ENCODE measurements at regions not wholly inside any gene's neighbourhood (a gene's known extent, or its start where the extent isn't known, plus 50 kb on each side); places are given as distances from the start of the nearest gene placed in this dataset.

- Histone ChIP-seq H3K4me3 (replicated peaks in 1 of 2; ENCODE audit: low read depth in 1 of 2, low read length in 2 of 2) (no peak overlapping the region), H3K36me3 (ENCODE audit: control insufficient read depth in 1 of 2, insufficient read depth in 2 of 2, low read length in 2 of 2) (no peaks in the 10 kb centered on the region), H3K4me1 (ENCODE audit: control insufficient read depth in 1 of 2, insufficient read depth in 2 of 2, low read length in 2 of 2) (no peaks in the 10 kb centered on the region), H3K27ac (ENCODE audit: low read depth, low read length) (no peak overlapping the region), H3K79me2 (ENCODE audit: insufficient read depth, low read length) (no peaks in the 10 kb centered on the region), H3K9me3 (ENCODE audit: control insufficient read depth in 1 of 2, insufficient read depth in 1 of 2, low read depth in 1 of 2, low read length in 2 of 2) (no peaks in the 10 kb centered on the region), H4K20me1 (ENCODE audit: insufficient read depth) (no peaks in the 10 kb centered on the region), H3K9ac (ENCODE audit: low read length) (no peak overlapping the region), H3K27me3 (ENCODE audit: insufficient read depth, low read length) (no peaks in the 10 kb centered on the region), H2AFZ (ENCODE audit: low read depth, low read length, poor library complexity, severe bottlenecking) (no peak overlapping the region), H3K9me2 (ENCODE audit: insufficient read depth) (no peaks in the 10 kb centered on the region; the same call in 1 of the 2 replicates), H3K4me2 (ENCODE audit: low read length) (no peak overlapping the region)
- BruUV-seq (replicated peaks): no TSS peak
- ATAC-seq (no peak), DNase-seq (ENCODE audit: low read depth, low spot score) (no peak)
- POLR2A ChIA-PET: no interaction called here
- RAD21 ChIA-PET (ENCODE audit: low non-redundant PET in 1 of 2, low total read pairs in 2 of 2, uncharacterized antibody in 2 of 2, unreplicated experiment in 2 of 2): no interaction called here
- intact Hi-C loops (cut with micrococcal nuclease): no loop called here
- TF ChIP-seq CBX3 (IDR thresholded peaks at IDR 0.05; ENCODE audit: low read depth) (no peak), EGR1 (IDR thresholded peaks at IDR 0.05; ENCODE audit: low read depth) (no peak), SRF (IDR thresholded peaks at IDR 0.05; ENCODE audit: low read depth) (no peak), TCF7L2 (IDR thresholded peaks at IDR 0.05; ENCODE audit: borderline replicate concordance, extremely low read depth, insufficient read depth, insufficient read length) (no peak), POLR2AphosphoS5 (IDR thresholded peaks at IDR 0.05; ENCODE audit: low read depth, low read length) (no peak), FOSL1 (IDR thresholded peaks at IDR 0.05; ENCODE audit: low read depth) (no peak), MAX (IDR thresholded peaks at IDR 0.05) (no peak), POLR2A (IDR thresholded peaks at IDR 0.05; ENCODE audit: borderline replicate concordance, extremely low read depth, insufficient read depth, insufficient read length) (no peak), EZH2 (IDR thresholded peaks at IDR 0.05) (no peak), ZFX (IDR thresholded peaks at IDR 0.05) (no peak), RAD21 (IDR thresholded peaks at IDR 0.05; ENCODE audit: low read depth) (no peak), ZBTB33 (IDR thresholded peaks at IDR 0.05; ENCODE audit: extremely low read depth, insufficient replicate concordance, low read length) (no peak), CEBPB (IDR thresholded peaks at IDR 0.05; ENCODE audit: low read depth) (no peak)
- CTCF ChIA-PET: no interaction called here
Observed at GRCh38 chr3:159210336-159210735, 408.5 kb downstream of the MFSD1 start.

All from HCT116 (cell line).